DND-41 (cell line): ENCODE measurements at regions not wholly inside any gene's neighbourhood (a gene's known extent, or its start where the extent isn't known, plus 50 kb on each side); places are given as distances from the start of the nearest gene placed in this dataset.

Source experiments
- ATAC-seq: fragments of 200-7000 bp; cut with Tn5 transposase; 3 replicates; pipeline ENCODE4 v1.9.1; 2021; ENCODE audit warnings: low read depth; ENCODE audit not compliant: insufficient read depth
- DNase-seq: peaks from one replicate; pipeline ENCODE4 v3.0.0-alpha.2; 2020
- H2AFZ ChIP-seq: 2 replicates; pipeline ENCODE4 v1.6.0; 2012; ENCODE audit warnings: low read depth, low read length
- H3K27ac ChIP-seq: 2 replicates; pipeline ENCODE4 v1.5.1; 2012; ENCODE audit warnings: low read length, inconsistent platforms
- H3K27me3 ChIP-seq: fragments of 200-600 bp; sonication (generic); 2 replicates; pipeline ENCODE4 v1.6.0; 2012; ENCODE audit warnings: low read length, mild to moderate bottlenecking, inconsistent platforms; ENCODE audit not compliant: insufficient read depth, poor library complexity
- H3K36me3 ChIP-seq: 2 replicates; pipeline ENCODE4 v1.5.1; 2012; ENCODE audit warnings: low read length, inconsistent platforms; ENCODE audit not compliant: insufficient read depth
- H3K4me1 ChIP-seq: 2 replicates; pipeline ENCODE4 v1.5.1; 2012; ENCODE audit warnings: mild to moderate bottlenecking, low read length; ENCODE audit not compliant: insufficient read depth
- H3K4me2 ChIP-seq: 2 replicates; pipeline ENCODE4 v1.6.0; 2012; ENCODE audit warnings: mild to moderate bottlenecking, moderate library complexity, low read length, inconsistent platforms; ENCODE audit not compliant: insufficient read depth
- H3K4me3 ChIP-seq, 2 experiments: fragments of 200-600 bp in 1 of 2; shearing (Covaris generic) in 1 of 2; 2 replicates each; pipeline ENCODE4 v1.5.1; 2012 to 2016; ENCODE audit warnings: inconsistent platforms in 2 of 2, low read length in 2 of 2, mild to moderate bottlenecking in 2 of 2, low read depth in 1 of 2, moderate library complexity in 1 of 2
- H3K79me2 ChIP-seq: 2 replicates; pipeline ENCODE4 v1.6.0; 2012; ENCODE audit warnings: low read length, inconsistent platforms; ENCODE audit not compliant: insufficient read depth
- H3K9ac ChIP-seq: 2 replicates; pipeline ENCODE4 v1.6.0; 2012; ENCODE audit warnings: low read depth, mild to moderate bottlenecking, inconsistent platforms, low read length, moderate library complexity
- H3K9me3 ChIP-seq: 2 replicates; pipeline ENCODE4 v1.5.1; 2012; ENCODE audit warnings: low read length, moderate library complexity, mild to moderate bottlenecking, inconsistent platforms; ENCODE audit not compliant: insufficient read depth, severe bottlenecking
- H4K20me1 ChIP-seq: 2 replicates; pipeline ENCODE4 v1.6.0; 2012; ENCODE audit warnings: low read length; ENCODE audit not compliant: insufficient read depth
- EZH2 ChIP-seq: IDR thresholded peaks from 3 replicates; pipeline ENCODE4 v1.6.1; 2012; ENCODE audit warnings: borderline replicate concordance, low read depth, mild to moderate bottlenecking, moderate library complexity, low read length, inconsistent platforms; ENCODE audit not compliant: severe bottlenecking
- TF ChIP-seq, protein P1 (sequence below): IDR thresholded peaks from 2 replicates; pipeline ENCODE4 v1.5.1; 2012; ENCODE audit warnings: borderline replicate concordance, low read length, moderate library complexity, mild to moderate bottlenecking; ENCODE audit not compliant: poor library complexity, severe bottlenecking; ENCODE audit errors: extremely low read depth

DNA sequence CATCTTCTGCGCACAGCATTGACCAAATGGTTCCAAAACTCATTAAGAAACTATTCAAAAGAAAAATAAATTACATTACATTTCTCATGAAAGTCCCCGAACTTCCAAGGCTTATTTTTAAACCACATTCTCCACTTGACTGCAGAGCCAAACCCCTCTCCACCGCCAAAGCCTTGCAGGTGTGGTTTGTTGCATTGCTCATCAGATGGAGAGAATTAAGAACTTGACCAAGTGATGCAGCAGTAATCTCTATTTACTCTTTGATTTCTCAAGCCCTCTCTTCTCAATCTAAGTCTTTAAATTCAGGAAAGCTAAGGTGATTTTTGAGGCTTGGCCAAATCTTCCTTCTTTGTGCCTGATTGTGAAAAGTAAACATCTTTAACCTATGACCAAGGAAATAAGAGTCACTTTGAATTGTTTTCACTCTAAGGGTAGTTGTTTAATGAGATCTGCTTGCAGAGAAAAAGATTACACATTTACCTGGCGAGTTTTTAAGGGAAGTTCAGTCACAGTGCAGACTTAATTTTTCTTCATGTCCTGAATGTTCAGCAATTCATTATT is 290.5 kb upstream of the ITGA1 start:
- Histone ChIP-seq H3K9ac (no peak overlapping the region), H3K27me3 (no peaks in the 10 kb centered on the region), H3K4me2 (no peak overlapping the region), H4K20me1 (no peaks in the 10 kb centered on the region), H3K79me2 (no peaks in the 10 kb centered on the region), H3K4me3 (no peak overlapping the region), H3K9me3 (no peaks in the 10 kb centered on the region), H3K27ac (peak overlapping the region; percentile 52), H2AFZ (no peak overlapping the region), H3K4me1 (peaks cover 38% of the 10 kb centered on the region), H3K36me3 (no peaks in the 10 kb centered on the region)
- ATAC-seq, result peak; percentile 67
- no peak for TF ChIP-seq EZH2
- TF ChIP-seq, protein P1, sequence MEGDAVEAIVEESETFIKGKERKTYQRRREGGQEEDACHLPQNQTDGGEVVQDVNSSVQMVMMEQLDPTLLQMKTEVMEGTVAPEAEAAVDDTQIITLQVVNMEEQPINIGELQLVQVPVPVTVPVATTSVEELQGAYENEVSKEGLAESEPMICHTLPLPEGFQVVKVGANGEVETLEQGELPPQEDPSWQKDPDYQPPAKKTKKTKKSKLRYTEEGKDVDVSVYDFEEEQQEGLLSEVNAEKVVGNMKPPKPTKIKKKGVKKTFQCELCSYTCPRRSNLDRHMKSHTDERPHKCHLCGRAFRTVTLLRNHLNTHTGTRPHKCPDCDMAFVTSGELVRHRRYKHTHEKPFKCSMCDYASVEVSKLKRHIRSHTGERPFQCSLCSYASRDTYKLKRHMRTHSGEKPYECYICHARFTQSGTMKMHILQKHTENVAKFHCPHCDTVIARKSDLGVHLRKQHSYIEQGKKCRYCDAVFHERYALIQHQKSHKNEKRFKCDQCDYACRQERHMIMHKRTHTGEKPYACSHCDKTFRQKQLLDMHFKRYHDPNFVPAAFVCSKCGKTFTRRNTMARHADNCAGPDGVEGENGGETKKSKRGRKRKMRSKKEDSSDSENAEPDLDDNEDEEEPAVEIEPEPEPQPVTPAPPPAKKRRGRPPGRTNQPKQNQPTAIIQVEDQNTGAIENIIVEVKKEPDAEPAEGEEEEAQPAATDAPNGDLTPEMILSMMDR, result no peak
- DNase-seq, result peak; percentile 52

- no peaks in the 10 kb centered on the region for H3K27me3 ChIP-seq
These were observed 289.1 kb upstream of the ITGA1 start for GRCh38 chr5:52498607-52499006.

DNA sequence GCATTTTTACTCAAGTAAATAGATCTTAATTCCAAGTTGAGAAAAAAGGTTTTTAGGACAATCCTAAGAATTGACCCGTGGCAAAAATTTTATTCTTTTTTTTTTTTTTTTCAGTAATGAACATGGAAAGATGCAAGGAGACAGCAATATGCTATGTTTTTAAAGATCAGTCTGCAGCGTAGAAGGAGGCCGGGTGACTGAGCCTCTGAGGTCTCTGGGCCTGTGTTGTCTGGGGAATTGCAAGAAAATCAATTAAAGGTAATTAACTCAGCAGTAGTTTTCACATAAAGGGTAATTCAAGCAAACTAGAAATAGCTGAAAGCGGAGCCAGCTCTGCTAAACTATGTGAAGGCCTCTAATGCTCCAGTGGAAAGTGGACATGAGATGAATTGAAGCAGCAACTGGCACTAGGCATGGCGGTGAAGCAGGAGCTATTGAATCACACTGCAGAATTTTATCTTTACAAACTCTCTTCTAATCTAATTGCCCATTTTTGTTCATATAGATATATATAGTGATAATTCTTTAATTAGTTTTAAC is 285.2 kb upstream of the ITGA1 start:
- no peak for DNase-seq
- Histone ChIP-seq H3K4me1 (peaks cover 82% of the 10 kb centered on the region), H3K27ac (peak overlapping the region; percentile 66), H3K9ac (no peak overlapping the region), H4K20me1 (no peaks in the 10 kb centered on the region), H3K79me2 (no peaks in the 10 kb centered on the region), H3K36me3 (no peaks in the 10 kb centered on the region), H3K27me3 (no peaks in the 10 kb centered on the region), H3K4me2 (no peak overlapping the region), H2AFZ (peak overlapping the region; percentile 56; the same call in 1 of the 2 replicates), H3K4me3 (no peak overlapping the region), H3K9me3 (no peaks in the 10 kb centered on the region)
- no peak for ATAC-seq
- no peak for TF ChIP-seq EZH2
- TF ChIP-seq, protein P1, result no peak

More at GRCh38 chr5:52498607-52499006, 289.1 kb upstream of the ITGA1 start:
- ATAC-seq (peak; percentile 73), DNase-seq (no peak)
- TF ChIP-seq EZH2, result no peak
- TF ChIP-seq, protein P1, result no peak
- Histone ChIP-seq H2AFZ (0 out of 2 replicates have a peak overlapping the region, but pooled peaks have one; percentile 30), H3K27ac (peak overlapping the region; percentile 68), H3K9ac (peak overlapping the region; percentile 11; the same call in 1 of the 2 replicates), H3K4me2 (peak overlapping the region; percentile 29), H3K4me1 (peaks cover 52% of the 10 kb centered on the region), H3K4me3 (no peak overlapping the region), H3K36me3 (no peaks in the 10 kb centered on the region), H4K20me1 (no peaks in the 10 kb centered on the region), H3K9me3 (no peaks in the 10 kb centered on the region), H3K79me2 (no peaks in the 10 kb centered on the region)
